ENCODE measurements at regions not wholly inside any gene's neighbourhood (a gene's known extent, or its start where the extent isn't known, plus 50 kb on each side); places are given as distances from the start of the nearest gene placed in this dataset.

- TF ChIP-seq JUND (IDR thresholded peaks at IDR 0.05; ENCODE audit: low read depth) = no peak
- in situ Hi-C loops (cut with HindIII; ENCODE audit: low pct_unique_long_range_greater_than_20kb, low sequenced_read_pairs) = no loop called here
- no peak for DNase-seq (ENCODE audit: low read depth in 1 of 2, low spot score in 1 of 2)
Measured at GRCh38 chr11:92812841-92813240, 156.6 kb upstream of the MTNR1B start.

DNA sequence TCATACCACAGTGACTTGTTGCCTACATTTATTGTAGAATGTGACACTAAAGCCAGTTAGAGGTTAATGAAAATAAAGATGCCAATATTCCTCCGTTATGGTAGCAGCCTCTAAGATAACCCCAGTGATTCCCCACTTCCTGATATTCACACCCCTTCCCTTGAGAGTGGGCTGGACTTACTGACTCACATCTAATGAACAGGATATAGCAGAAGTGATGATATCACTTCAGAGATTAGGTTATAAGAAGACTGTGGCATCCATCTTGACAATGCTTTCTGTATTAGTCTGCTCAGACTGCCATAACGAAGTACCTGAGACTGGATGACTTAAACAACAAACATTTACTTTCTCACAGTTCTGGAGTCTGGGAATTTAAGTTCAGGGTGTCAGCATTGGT is 149.6 kb upstream of the MTNR1B start:
- no peak for DNase-seq (ENCODE audit: low read depth in 1 of 2, low spot score in 1 of 2)
- no peak for TF ChIP-seq JUND (IDR thresholded peaks at IDR 0.05; ENCODE audit: low read depth)
- in situ Hi-C loops (cut with HindIII; ENCODE audit: low pct_unique_long_range_greater_than_20kb, low sequenced_read_pairs) = no loop called here

- no peak for DNase-seq (ENCODE audit: low read depth in 1 of 2, low spot score in 1 of 2)
- in situ Hi-C loops (cut with HindIII; ENCODE audit: low pct_unique_long_range_greater_than_20kb, low sequenced_read_pairs) = no loop called here
- TF ChIP-seq JUND (IDR thresholded peaks at IDR 0.05; ENCODE audit: low read depth) = no peak
Measured at GRCh38 chr11:92820860-92821259, 148.6 kb upstream of the MTNR1B start.

DNA sequence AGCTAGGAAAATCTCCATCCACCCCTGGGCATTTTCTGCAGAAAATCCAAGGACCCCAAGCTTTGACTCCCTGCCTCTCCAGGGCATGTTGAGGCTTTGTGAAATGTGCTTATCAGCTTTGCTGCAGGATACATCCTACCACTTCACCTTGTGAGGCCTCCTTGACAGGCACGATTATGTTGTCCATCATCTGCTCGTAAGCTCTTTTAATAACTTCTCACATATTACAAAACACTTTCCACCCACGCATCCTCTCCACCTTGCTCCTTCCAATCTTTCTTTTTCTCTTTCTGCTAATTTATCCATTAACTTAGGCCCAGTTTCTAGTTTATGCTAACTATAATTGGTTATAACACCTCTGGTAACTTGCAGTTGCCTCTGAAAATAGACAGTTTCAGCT is 147.0 kb upstream of the MTNR1B start:
- DNase-seq (ENCODE audit: low read depth in 1 of 2, low spot score in 1 of 2) = no peak
- in situ Hi-C loops (cut with HindIII; ENCODE audit: low pct_unique_long_range_greater_than_20kb, low sequenced_read_pairs) = no loop called here
- TF ChIP-seq JUND (IDR thresholded peaks at IDR 0.05; ENCODE audit: low read depth) = no peak

- DNase-seq (ENCODE audit: low read depth in 1 of 2, low spot score in 1 of 2) = no peak
- no peak for TF ChIP-seq JUND (IDR thresholded peaks at IDR 0.05; ENCODE audit: low read depth)
- in situ Hi-C loops (cut with HindIII; ENCODE audit: low pct_unique_long_range_greater_than_20kb, low sequenced_read_pairs) = no loop called here
Measured at GRCh38 chr11:92826136-92826535, 143.3 kb upstream of the MTNR1B start.

DNA sequence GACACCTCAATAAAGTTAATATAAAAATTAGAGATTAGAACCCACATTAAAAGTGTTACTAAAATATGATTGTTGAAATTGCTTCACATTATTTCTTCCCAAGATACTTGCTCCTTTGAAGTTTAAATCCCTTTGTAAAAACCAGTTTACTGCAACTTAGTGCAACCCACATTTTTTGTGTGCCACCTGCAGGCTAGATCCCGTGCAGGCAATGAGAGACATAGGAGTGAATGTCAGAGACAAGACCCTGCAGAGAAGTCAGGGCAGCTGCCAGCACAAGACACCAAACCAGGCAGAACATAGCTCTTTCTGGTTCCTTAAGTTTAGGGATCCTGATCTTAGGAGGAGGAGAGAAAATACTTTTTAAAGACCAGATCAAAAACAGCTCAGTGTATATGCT is 142.8 kb upstream of the MTNR1B start:
- in situ Hi-C loops (cut with HindIII; ENCODE audit: low pct_unique_long_range_greater_than_20kb, low sequenced_read_pairs) = no loop called here
- TF ChIP-seq JUND (IDR thresholded peaks at IDR 0.05; ENCODE audit: low read depth) = no peak
- DNase-seq (ENCODE audit: low read depth in 1 of 2, low spot score in 1 of 2) = no peak

DNA sequence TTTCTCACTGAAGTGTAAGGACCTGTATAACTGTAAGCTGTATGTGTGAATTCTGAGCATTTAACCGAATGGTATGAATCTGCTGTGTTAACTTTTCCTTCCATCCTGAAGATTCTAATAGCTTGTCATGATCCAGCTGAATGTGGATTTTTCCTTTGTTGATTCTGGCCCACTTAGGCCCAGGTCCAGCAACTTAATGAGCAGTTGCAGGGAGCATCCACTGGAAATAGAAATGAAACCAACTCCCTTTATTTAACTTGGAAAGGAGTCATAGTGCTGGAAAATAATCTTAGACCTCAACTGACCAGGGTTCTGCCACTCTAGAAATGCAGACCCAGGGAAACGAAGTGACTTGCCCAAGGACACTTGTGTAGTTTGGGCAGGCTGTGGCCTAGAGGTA is 142.3 kb upstream of the MTNR1B start:
- no peak for DNase-seq (ENCODE audit: low read depth in 1 of 2, low spot score in 1 of 2)
- TF ChIP-seq JUND (IDR thresholded peaks at IDR 0.05; ENCODE audit: low read depth) = no peak
- in situ Hi-C loops (cut with HindIII; ENCODE audit: low pct_unique_long_range_greater_than_20kb, low sequenced_read_pairs) = no loop called here

- in situ Hi-C loops (cut with HindIII; ENCODE audit: low pct_unique_long_range_greater_than_20kb, low sequenced_read_pairs) = no loop called here
- TF ChIP-seq JUND (IDR thresholded peaks at IDR 0.05; ENCODE audit: low read depth) = no peak
Measured at GRCh38 chr11:92828556-92828955, 140.9 kb upstream of the MTNR1B start.

GRCh38 chr11:92829121-92829520 is 140.3 kb upstream of the MTNR1B start:
- no peak for TF ChIP-seq JUND (IDR thresholded peaks at IDR 0.05; ENCODE audit: low read depth)

More at GRCh38 chr11:92828556-92828955, 140.9 kb upstream of the MTNR1B start:
- no peak for DNase-seq (ENCODE audit: low read depth in 1 of 2, low spot score in 1 of 2)

GRCh38 chr11:92829671-92830070 is 139.8 kb upstream of the MTNR1B start:
- in situ Hi-C loops (cut with HindIII; ENCODE audit: low pct_unique_long_range_greater_than_20kb, low sequenced_read_pairs) = no loop called here
- DNase-seq (ENCODE audit: low read depth in 1 of 2, low spot score in 1 of 2) = no peak
- TF ChIP-seq JUND (IDR thresholded peaks at IDR 0.05; ENCODE audit: low read depth) = no peak

More at GRCh38 chr11:92829121-92829520, 140.3 kb upstream of the MTNR1B start:
- no peak for DNase-seq (ENCODE audit: low read depth in 1 of 2, low spot score in 1 of 2)
- in situ Hi-C loops (cut with HindIII; ENCODE audit: low pct_unique_long_range_greater_than_20kb, low sequenced_read_pairs) = no loop called here

DNA sequence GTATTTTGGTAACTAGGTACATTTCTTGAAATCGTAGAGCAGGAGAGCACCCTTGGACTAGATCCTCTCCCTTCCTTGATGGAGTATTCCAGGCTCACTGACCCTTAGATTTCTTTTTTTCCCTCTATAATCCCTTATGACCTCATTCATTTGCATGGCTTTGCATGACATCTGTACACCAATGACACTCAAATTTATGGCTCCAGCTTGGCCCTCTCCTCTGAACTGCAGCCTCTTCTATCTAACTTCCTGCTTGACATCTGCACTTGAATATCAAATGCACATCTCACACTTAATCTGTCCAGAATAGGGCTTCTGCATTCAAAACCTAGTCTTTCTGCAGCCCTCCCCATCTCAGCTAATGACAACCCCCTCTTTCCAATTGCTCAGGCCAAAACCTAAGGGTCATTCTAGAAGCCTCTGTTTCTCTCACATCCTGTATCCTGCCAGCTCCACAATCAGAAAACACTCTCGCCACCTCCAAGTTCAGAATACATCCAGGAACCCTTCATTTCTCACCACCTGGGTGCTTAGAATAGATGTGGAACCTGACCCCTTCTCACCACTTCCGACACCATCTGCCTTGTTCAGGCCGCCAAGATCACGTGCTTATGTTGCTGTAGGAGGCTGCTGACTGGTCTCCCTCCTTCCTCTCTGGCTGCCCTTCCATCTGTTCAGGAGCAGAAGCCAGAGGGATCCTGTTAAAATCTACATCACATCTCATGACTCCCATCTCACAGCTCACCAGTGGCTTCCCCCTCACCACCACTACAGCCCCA is 138.9 kb upstream of the MTNR1B start:
- in situ Hi-C loops (cut with HindIII; ENCODE audit: low pct_unique_long_range_greater_than_20kb, low sequenced_read_pairs) = no loop called here
- no peak for DNase-seq (ENCODE audit: low read depth in 1 of 2, low spot score in 1 of 2)
- TF ChIP-seq JUND (IDR thresholded peaks at IDR 0.05; ENCODE audit: low read depth) = no peak

DNA sequence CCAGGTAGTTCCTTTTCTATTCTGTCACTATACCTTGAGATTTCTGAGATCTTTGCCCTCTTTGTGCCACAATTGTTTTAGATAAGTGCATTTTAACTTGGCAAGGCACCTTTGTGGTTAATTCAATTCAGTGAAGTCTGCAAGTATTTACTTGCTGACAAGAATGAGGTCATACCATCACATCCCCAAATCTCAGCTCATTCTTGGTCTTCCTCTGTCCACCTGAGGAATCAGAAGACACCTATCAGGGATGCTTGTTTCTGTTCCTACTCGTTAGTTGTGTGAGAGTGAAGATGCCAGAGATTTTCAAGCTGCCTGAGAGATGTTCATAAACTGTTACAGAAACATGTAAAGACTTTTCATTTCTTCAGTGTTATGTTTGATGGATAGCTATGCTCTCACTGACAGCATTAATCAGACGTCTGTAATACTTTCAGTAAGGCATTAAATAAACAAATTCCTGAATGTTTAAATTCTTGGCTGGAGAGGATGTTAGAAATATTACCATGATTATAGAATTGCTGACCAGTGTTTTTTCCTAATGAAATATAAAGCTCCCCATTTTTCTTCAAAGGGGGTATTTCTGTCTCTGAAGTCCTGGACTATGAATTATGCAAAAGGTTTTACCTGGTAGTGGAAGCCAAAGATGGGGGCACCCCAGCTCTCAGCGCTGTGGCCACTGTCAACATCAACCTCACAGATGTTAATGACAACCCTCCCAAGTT is 135.0 kb upstream of the MTNR1B start:
- DNase-seq (ENCODE audit: low read depth in 1 of 2, low spot score in 1 of 2) = no peak
- no peak for TF ChIP-seq JUND (IDR thresholded peaks at IDR 0.05; ENCODE audit: low read depth)
- in situ Hi-C loops (cut with HindIII; ENCODE audit: low pct_unique_long_range_greater_than_20kb, low sequenced_read_pairs) = no loop called here

DNA sequence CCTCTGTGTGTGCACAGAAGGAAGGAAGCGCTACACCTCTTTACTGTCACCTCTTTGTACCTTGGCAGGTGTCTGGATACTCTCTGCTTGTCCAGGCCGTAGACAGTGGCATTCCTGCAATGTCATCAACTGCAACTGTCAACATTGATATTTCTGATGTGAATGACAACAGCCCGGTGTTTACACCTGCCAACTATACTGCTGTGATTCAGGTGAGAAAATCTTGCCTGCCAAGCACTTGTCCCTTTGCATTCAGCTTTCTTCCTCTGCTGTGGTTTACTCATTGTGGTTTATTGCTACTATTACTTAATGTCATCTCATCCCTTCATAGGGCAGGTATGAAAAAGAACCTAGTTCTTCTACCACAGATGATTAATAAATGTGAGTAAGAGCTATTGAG is 131.9 kb upstream of the MTNR1B start:
- peak in 1 of 2 experiments; percentile 24 for DNase-seq (ENCODE audit: low read depth in 1 of 2, low spot score in 1 of 2)
- in situ Hi-C loops (cut with HindIII; ENCODE audit: low pct_unique_long_range_greater_than_20kb, low sequenced_read_pairs) = no loop called here
- no peak for TF ChIP-seq JUND (IDR thresholded peaks at IDR 0.05; ENCODE audit: low read depth)

Measured in T47D (cell line).